Stimulated activated CD4-positive, alpha-beta T cell treated with anti-CD3 and anti-CD28 coated beads, Interleukin-12 subunit alpha, Interleukin-12 subunit beta, amount 100 ng/mL, for 24 hours (primary cell): ENCODE measurements at regions not wholly inside any gene's neighbourhood (a gene's known extent, or its start where the extent isn't known, plus 50 kb on each side); places are given as distances from the start of the nearest gene placed in this dataset.

ENCODE experiments used
- DNase-seq, 2 experiments: peaks; one replicate each; pipeline ENCODE4 v3.0.0-alpha.2; 2020; ENCODE audit warnings: low read depth in 2 of 2

DNA sequence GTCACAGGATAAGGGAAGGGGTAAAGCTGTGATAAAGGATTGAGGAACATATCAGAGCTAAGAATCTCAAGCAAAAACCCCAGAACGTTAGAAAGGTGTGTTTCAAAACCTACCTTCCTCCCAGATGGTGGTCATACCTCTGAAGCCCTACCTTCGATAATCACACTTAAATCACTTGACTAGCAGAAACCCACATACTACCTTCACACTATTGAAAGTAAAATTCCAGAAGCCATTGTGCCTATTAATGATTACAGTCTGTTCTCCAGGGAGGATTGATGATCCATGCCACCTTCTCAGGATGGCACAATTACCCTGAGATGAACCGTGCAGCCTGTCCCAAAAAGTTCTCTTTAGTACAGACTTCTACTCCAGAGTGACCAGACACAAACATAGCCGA lies 72.3 kb upstream of the SOX4 start:
- no peak for DNase-seq

DNA sequence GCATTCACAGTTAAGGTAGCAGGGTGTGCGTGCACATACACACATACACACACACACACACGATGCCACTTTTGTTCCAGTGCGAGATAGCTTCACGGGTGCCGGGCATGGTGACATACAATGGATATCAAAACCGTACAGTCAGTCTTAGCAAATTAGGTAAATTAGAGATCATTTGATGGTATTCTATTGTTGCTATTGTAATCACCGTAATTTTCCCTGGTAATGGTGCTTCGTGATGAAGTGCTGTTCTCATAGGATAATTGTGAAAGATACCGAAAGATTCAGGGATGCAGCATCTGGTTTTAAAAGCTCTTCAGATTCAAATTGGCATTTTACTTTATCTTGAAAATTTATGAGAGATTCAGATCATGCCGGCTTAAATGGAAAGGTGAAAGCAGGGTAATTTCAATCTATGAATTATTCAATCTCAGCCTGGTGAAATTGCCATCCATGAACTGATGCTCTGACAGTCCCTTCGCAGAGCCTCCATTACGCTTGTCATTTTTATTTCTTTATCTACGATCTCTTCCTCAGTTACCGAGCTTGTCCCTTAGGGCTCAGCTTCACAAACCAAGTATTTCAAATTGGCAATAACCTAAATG lies 71.3 kb upstream of the SOX4 start:
- DNase-seq = no peak

- no peak for DNase-seq
Observed at GRCh38 chr6:21522797-21523456, 70.6 kb upstream of the SOX4 start.

DNA sequence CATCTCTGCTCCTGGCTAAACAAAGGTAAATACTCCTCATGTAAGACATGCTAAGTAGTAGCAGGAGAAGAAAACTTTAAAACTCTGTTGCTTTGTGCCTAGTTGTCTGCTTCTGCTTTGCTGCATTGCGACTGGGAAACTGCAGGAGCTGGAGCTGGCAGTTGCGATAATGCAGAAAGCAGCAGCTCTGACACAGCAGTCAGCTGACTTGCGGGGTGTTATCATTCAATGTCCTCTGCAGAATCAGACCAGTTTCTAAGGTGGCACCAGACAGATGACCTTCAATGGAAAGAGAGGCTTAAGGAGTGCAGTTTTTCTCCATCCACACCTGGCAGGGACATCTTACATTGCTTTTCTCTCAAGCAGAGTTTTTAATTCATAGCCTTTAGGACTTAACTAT lies 69.9 kb upstream of the SOX4 start:
- DNase-seq = no peak

DNA sequence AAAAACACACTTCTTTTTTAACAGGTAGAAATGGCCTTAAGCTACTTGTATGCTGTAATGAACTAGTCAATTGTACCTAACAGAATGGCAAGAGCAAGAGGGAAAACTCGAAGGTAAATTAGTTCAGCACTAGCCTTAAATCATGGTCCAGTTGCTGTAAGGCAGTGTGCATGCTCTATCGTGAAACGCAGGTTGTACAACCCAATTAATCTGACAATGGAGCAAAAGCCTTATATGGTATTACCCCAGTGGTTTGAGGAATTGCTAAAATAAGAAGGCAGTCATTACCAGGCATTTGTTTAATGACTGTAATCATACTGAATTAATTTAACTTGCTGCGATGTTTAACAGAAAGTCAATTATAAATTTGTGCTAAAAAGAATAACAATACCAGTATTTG lies 69.3 kb upstream of the SOX4 start:
- DNase-seq = no peak

GRCh38 chr6:21526974-21527373 lies 66.6 kb upstream of the SOX4 start:
- DNase-seq = no peak

- DNase-seq = no peak
Observed at GRCh38 chr6:21527731-21528130, 65.8 kb upstream of the SOX4 start.

DNA sequence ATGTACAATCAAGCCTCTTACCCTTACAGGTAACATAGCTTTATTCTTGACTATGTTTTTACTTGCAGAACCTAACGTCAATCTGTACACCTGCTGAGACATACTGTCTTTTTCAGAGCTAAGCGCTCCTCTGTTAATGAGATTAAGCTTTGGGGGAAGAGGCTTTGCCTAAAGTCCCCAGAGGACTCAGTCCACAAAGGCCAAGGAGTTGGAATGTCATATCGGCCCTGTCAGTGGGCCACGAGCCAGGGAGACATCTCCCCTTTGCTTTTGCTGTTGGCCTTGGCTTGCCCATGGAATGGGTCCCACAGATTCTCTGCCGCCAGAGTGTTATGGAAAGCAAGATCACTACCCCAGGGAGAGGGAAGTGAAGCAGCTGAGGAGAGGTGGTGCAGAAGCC lies 64.1 kb upstream of the SOX4 start:
- no peak for DNase-seq

DNA sequence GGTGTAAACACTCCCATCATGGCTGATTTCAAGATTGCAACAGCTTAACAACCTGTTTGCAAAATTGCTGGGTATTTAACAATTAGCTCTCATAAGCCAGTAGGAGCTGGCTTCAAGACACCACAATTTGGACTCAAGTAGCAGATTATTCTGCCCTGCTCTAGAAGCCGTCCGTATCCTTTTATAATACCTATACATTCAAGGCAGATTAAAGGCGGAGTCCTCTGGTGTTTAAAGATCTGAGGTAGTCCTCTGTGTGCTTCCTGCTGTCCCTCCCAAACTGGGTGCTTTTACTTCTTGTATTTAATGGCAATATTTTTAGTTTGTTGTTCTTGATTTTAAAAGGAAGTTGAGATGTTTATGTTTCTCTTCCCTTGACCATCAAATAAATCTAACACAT lies 62.2 kb upstream of the SOX4 start:
- no peak for DNase-seq

DNA sequence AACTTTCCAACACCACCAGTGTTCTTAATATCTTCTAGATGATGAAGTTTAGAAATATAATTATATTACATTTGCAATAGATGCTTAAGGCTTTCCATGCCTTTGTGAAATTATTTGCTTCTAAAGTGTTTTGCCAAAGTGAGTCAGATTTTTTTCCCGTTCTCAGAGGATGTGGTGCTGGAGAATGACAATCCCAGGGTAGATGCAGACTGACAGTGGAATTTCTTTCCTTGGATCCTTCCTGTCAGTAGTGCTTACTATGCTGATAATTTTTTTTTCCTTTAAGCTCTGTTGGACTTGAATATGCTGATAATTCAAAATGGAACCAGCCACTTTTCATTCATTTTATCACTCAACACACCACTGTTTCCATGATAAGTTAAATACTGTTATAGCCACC lies 59.9 kb upstream of the SOX4 start:
- no peak for DNase-seq

DNA sequence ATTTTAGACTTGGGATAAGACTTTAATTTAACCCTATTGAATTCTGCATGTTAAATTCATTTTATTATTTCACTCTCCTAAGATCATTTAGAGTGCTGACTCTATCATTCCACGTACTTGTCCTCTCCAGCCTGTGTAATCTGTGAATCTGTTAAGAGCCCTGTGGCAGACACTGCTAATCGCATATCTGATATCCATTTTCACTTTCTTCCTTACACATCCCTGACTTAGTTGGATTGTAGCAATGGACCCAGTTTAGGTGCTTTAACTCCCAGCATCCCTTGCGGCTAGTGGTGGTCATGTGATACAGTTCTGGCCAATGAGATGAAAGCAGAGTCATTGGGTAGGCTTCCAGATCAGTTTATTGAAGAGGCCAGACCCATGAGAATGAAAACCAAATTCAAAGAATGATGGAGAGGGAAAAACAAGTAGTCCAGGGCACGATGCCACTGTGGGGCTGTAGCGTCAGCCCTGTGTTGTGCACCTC lies 57.2 kb upstream of the SOX4 start:
- DNase-seq = no peak

DNA sequence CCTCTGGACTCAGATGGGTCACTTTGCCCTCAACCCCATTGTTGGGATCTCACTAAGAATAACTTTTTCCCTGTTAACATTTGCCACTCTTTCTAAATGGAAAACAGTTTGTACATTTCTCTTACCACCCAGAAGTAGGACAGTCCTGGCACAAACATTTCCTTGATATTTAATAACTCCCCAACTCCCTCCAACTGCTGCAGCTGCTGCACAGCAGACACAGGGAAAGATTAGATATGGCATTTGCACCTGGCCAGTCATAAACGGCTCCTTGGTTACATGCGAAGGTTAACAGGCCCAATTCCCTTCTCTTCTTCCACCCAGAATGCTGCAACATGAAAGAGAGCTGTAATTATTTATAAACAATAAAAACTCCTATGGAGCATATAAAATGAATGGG lies 55.9 kb upstream of the SOX4 start:
- DNase-seq = no peak

DNA sequence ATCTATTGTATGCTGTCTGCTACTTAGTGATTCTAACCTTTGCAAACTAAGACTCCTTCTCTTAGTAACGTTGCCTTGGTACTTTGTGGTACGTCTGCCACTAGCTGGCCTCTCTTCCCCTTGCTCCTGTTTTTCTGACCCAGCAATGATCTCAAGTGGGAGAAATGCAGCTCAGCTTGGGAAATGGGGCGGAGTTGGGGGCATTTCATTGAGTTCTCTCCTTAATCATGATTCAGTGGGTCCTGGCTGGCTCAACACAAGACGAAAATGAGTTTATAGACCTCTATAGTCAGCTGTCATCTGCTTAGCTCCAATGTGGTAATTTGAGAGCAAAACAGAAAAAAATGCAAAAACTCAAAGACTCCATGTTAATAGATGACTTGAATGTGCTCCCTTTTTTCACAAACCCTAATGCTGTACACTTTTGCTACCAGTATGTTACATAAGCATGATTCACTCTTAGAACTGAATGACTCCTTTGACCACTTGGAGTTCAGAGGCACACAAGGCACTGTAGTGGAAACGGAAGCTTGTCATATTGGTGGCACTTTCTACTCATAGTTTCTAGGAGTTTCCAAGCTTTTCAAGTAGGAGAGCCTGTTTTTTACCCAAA lies 55.3 kb upstream of the SOX4 start:
- no peak for DNase-seq

GRCh38 chr6:21539621-21540100 lies 53.9 kb upstream of the SOX4 start:
- no peak for DNase-seq
